Activated CD4-positive, CD25-positive, alpha-beta regulatory T cell treated with anti-CD3 and anti-CD28 coated beads, Interleukin-2, amount 50 U/mL, for 24 hours (primary cell): ENCODE measurements at regions not wholly inside any gene's neighbourhood (a gene's known extent, or its start where the extent isn't known, plus 50 kb on each side); places are given as distances from the start of the nearest gene placed in this dataset.
"Not testable (repeated sequence)": the region's sequence is repeated elsewhere in the genome, so short reads cannot be mapped to it uniquely, and the experiment has no call there.

Experiments used
- ATAC-seq, 2 donors: fragments of 150-1000 bp; cut with Tn5 transposase; one replicate each; pipeline ENCODE4 v1.10.0; 2021; ENCODE audit warnings: mild to moderate bottlenecking in 1 of 2, moderate library complexity in 1 of 2

- ATAC-seq, result no peak
Observed at GRCh38 chr3:4077950-4078349, 225.2 kb upstream of the SETMAR start.

GRCh38 chr3:4078903-4079302 lies 224.3 kb upstream of the SETMAR start:
- peak in 1 of 2 donors; percentile 20 for ATAC-seq

- ATAC-seq, result no peak
Observed at GRCh38 chr3:4079339-4080195, 223.6 kb upstream of the SETMAR start.

- ATAC-seq, result no peak
Observed at GRCh38 chr3:4083225-4084015, 219.7 kb upstream of the SETMAR start.

- ATAC-seq, result no peak
Observed at GRCh38 chr3:4084271-4084670, 218.9 kb upstream of the SETMAR start.

GRCh38 chr3:4086662-4087061 lies 216.5 kb upstream of the SETMAR start:
- ATAC-seq, result not testable (repeated sequence)

- ATAC-seq, result no peak
Observed at GRCh38 chr3:4091786-4092185, 211.4 kb upstream of the SETMAR start.

- ATAC-seq, result no peak
Observed at GRCh38 chr3:4097801-4098200, 205.4 kb upstream of the SETMAR start.

GRCh38 chr3:4099607-4100006 lies 203.6 kb upstream of the SETMAR start:
- no peak for ATAC-seq

- no peak for ATAC-seq
Observed at GRCh38 chr3:4107430-4107829, 195.7 kb upstream of the SETMAR start.

GRCh38 chr3:4113811-4114522 lies 189.2 kb upstream of the SETMAR start:
- ATAC-seq, result no peak

- no peak for ATAC-seq
Observed at GRCh38 chr3:4119119-4119518, 184.1 kb upstream of the SETMAR start.

GRCh38 chr3:4125576-4125975 lies 177.6 kb upstream of the SETMAR start:
- no peak for ATAC-seq

GRCh38 chr3:4138150-4138785 lies 164.9 kb upstream of the SETMAR start:
- ATAC-seq, result no peak

GRCh38 chr3:4138786-4139431 lies 164.3 kb upstream of the SETMAR start:
- no peak for ATAC-seq

GRCh38 chr3:4139462-4140140 lies 163.6 kb upstream of the SETMAR start:
- no peak for ATAC-seq

GRCh38 chr3:4140921-4141320 lies 162.2 kb upstream of the SETMAR start:
- ATAC-seq, result no peak

GRCh38 chr3:4147556-4148118 lies 155.5 kb upstream of the SETMAR start:
- ATAC-seq, result no peak

GRCh38 chr3:4149296-4149695 lies 153.9 kb upstream of the SETMAR start:
- no peak for ATAC-seq

- no peak for ATAC-seq
Observed at GRCh38 chr3:4150816-4151215, 152.4 kb upstream of the SETMAR start.

- no peak for ATAC-seq
Observed at GRCh38 chr3:4151859-4152258, 151.3 kb upstream of the SETMAR start.
